Psoas muscle (tissue), 7 donors: ENCODE measurements at regions not wholly inside any gene's neighbourhood (a gene's known extent, or its start where the extent isn't known, plus 50 kb on each side); places are given as distances from the start of the nearest gene placed in this dataset.
"Not testable (repeated sequence)": the region's sequence is repeated elsewhere in the genome, so short reads cannot be mapped to it uniquely, and the experiment has no call there.

Experiments
- ATAC-seq, 4 donors: fragments of 200-7000 bp; cut with Tn5 transposase; one replicate each; pipeline ENCODE4 v1.9.1; 2020; ENCODE audit warnings: moderate library complexity in 3 of 4, mild to moderate bottlenecking in 2 of 4
- DNase-seq, 2 donors: peaks; one replicate each; pipeline ENCODE4 v3.0.0-alpha.2; 2020
- H3K27ac ChIP-seq: fragments of 200-600 bp; one replicate; pipeline ENCODE4 v1.8.0; 2022
- H3K27me3 ChIP-seq, 3 donors: fragments of 200-600 bp in 1 of 3; one replicate each; pipeline versions ENCODE4 v1.6.1 to v1.8.0; 2013 to 2022; ENCODE audit warnings: low read length in 2 of 3, mild to moderate bottlenecking in 2 of 3, moderate library complexity in 1 of 3; ENCODE audit not compliant: insufficient read depth in 3 of 3
- H3K36me3 ChIP-seq, 2 donors: fragments of 200-600 bp in 1 of 2; one replicate each; pipeline versions ENCODE4 v1.6.1 to v1.8.0; 2013 to 2022; ENCODE audit warnings: low read depth in 1 of 2, mild to moderate bottlenecking in 1 of 2, moderate library complexity in 1 of 2; ENCODE audit not compliant: insufficient read depth in 1 of 2
- H3K4me1 ChIP-seq: fragments of 200-600 bp; one replicate; pipeline ENCODE4 v1.8.0; 2022
- H3K4me3 ChIP-seq: fragments of 200-600 bp; one replicate; pipeline ENCODE4 v1.8.0; 2022; ENCODE audit warnings: mild to moderate bottlenecking
- H3K9me3 ChIP-seq: fragments of 200-600 bp; one replicate; pipeline ENCODE4 v1.8.0; 2022
- WGBS, 3 donors: extraction: QIAGEN DNeasy Blood & Tissue Kit; methylation state at CpG; one replicate each; pipeline versions ENCODE4 v1.1.6 to v1.1.7; 2013; 5-methylcytosine and 5-hydroxymethylcytosine counted together
- intact Hi-C, 2 donors: fragments of 100-400 bp; cut with DNase I; formaldehyde crosslinking; loops; one replicate each; pipeline versions ENCODE4 v1.11.0 to v1.14.2; 2022
- TF ChIP-seq, protein P1 (sequence below): fragments of 200-600 bp; IDR thresholded peaks from one replicate; pipeline ENCODE4 v1.8.0; 2022; ENCODE audit warnings: antibody characterized with exemption
- donor health status: healthy with polysubstance abuse.
- donor health status: DM: no; HTN: no; CAD: no; lungs with moderate emphysema.
- donor health status: Bipolar disorder and iron deficiency.
- donor health status: healthy.
- donor health status: DM: yes; HTN: yes; CAD: no.
- donor health status: DM: no; HTN: no; CAD: no.
- donor health status: DM: yes; HTN: yes; CAD: no.

DNA sequence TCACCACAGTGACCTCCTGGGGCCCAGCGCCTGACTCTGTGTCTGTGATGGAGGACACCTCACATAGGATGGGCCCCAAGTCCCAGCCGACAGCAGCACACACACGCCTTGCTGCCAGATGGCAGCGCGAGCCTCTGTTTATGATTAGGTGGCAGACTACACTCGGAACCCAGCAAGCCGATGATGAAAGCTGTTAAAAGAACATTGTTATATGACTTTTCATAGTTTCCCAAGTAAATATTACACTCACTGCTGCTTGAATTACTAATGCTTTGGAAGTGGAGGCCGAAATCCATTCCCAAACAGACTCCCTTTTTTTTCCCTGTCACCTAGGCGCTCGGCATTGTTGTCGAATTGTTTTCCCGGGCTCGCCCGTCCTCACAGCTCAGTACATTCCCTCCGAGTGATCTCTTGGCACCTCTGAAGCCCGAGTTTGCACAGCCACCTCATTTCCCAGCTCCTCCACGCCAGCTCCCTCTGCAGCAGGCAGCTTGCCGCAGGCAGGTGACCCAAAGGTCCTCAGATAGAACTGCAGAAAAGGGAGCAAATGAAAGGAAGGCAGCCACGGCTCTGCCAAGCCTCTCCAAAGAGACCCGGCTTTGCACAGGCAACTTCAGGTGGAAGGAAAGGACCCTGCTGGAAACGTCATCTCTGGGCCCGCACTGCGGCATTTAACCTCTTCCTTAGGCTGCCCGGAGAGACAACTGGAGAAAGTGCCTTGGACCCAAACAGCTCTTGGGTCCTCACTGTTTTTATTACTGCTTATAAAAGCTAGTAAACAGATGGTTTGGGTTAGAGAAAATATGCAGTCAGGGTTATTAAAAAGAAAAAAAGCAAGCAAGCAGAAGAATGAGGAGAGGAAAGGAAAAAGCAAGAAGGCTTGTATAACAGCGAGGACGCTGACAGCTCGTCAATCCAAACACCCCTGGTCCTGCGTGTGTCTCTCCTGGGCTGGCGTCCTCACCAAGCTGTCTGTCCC, 72.2 kb upstream of the SLC25A33 start:
- H3K4me1 ChIP-seq: no peaks in the 10 kb centered on the region
- peak in 2 of 4 donors; percentile 69 to 82 for ATAC-seq
- H3K27me3 ChIP-seq: no peaks in the 10 kb centered on the region
- H3K9me3 ChIP-seq: no peaks in the 10 kb centered on the region
- TF ChIP-seq, protein P1, sequence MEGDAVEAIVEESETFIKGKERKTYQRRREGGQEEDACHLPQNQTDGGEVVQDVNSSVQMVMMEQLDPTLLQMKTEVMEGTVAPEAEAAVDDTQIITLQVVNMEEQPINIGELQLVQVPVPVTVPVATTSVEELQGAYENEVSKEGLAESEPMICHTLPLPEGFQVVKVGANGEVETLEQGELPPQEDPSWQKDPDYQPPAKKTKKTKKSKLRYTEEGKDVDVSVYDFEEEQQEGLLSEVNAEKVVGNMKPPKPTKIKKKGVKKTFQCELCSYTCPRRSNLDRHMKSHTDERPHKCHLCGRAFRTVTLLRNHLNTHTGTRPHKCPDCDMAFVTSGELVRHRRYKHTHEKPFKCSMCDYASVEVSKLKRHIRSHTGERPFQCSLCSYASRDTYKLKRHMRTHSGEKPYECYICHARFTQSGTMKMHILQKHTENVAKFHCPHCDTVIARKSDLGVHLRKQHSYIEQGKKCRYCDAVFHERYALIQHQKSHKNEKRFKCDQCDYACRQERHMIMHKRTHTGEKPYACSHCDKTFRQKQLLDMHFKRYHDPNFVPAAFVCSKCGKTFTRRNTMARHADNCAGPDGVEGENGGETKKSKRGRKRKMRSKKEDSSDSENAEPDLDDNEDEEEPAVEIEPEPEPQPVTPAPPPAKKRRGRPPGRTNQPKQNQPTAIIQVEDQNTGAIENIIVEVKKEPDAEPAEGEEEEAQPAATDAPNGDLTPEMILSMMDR: no peak
- no peak overlapping the region for H3K4me3 ChIP-seq
- peak in 1 of 2 donors; percentile 30 for DNase-seq
- no peaks in the 10 kb centered on the region for H3K36me3 ChIP-seq
- intact Hi-C loops: no loop called here
- H3K27ac ChIP-seq: no peak overlapping the region
- 48 to 50% (median 49%) methylated on average over 29 of the region's 29 CpGs for WGBS, 3 donors

DNA sequence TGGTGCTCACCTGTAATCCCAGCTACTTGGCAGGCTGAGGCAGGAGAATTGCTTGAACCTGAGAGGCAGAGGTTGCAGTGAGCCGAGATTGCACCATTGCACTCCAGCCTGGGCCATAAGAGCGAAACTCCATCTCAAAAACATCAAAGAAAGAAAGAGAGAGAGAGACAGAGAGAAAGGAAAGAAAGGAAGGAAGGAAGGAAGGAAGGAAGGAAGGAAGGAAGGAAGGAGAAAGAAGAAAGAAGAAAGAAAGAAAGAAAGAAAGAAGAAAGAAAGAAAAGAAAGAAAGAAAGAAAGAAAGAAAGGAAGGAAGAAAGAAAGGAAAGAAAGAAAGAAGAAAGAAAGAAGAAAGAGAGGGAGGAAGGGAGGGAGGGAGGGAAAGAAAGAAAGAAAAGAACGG, 69.4 kb upstream of the SLC25A33 start:
- H3K9me3 ChIP-seq, DNase-seq, H3K27ac ChIP-seq, H3K4me3 ChIP-seq, H3K4me1 ChIP-seq, H3K36me3 ChIP-seq, H3K27me3 ChIP-seq, ATAC-seq, intact Hi-C loops: not testable (repeated sequence)
- 89 to 95% (median 91%) methylated on average over 3 of the region's 3 CpGs for WGBS, 3 donors

DNA sequence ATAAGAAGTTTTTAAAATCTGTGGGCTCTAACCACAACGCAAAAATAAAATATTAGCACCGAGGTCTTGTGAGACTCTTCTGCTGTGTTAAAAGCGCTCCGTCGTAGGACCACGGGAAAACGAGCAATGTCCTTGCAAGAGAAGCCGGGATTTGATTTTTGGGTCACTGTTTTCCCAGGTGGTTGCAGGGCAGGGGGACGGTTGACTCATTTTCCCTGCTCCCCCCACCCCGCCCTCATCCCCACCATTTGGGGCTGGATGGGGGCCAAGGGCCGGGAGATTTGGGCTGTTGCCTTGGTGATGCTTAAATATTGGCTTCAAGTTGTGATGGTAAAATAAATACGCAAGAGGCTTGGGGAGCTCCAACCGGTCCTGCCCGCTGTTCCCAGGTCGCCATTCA, 67.6 kb upstream of the SLC25A33 start:
- Histone ChIP-seq H3K36me3 (no peaks in the 10 kb centered on the region), H3K27ac (no peak overlapping the region), H3K4me3 (no peak overlapping the region), H3K4me1 (no peaks in the 10 kb centered on the region), H3K27me3 (peaks cover 0 to 8% (median 4%) of the 10 kb centered on the region in 3 donors), H3K9me3 (no peaks in the 10 kb centered on the region)
- WGBS, 3 donors: 54 to 63% (median 58%) methylated on average over 15 of the region's 15 CpGs
- intact Hi-C loops: no loop called here
- DNase-seq: no peak
- TF ChIP-seq, protein P1: no peak
- no peak for ATAC-seq

DNA sequence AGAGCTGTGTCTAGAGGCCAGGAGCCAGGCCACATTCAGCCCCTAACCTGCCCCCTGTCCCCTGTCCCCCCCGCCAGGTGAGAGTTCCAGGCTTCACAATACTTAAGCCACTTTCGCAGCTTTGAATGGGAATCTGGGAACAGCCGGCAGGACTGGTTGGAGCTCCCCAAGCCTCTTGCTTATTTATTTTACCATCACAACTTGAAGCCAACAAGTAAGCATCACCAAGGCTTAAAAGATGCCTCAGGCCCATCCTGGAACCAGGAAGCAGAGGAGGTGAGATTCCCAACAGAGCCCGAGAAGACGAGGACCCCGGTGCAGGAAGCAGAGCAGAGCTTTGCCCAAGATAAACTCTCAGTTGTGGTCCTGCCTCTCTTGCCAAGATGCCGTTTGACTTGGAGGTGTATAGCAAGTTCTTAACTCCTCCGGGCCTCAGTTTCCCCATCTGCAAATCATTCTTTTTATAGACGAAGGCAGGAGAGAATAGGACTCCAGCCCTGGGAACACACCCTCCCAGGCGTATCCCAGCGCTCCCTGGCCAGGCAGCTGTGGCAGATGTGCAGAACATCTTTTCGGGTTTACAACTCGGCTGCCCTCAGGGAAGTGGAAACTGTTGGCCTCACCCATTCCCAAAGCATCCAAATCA, 66.8 kb upstream of the SLC25A33 start:
- H3K27me3 ChIP-seq: peaks cover 0 to 8% (median 4%) of the 10 kb centered on the region in 3 donors
- no peak overlapping the region for H3K27ac ChIP-seq
- no peaks in the 10 kb centered on the region for H3K9me3 ChIP-seq
- 44 to 53% (median 50%) methylated on average over 13 of the region's 13 CpGs for WGBS, 3 donors
- H3K4me1 ChIP-seq: no peaks in the 10 kb centered on the region
- DNase-seq (no peak), ATAC-seq (no peak)
- intact Hi-C loops: no loop called here
- TF ChIP-seq, protein P1: no peak
- H3K4me3 ChIP-seq: no peak overlapping the region
- no peaks in the 10 kb centered on the region for H3K36me3 ChIP-seq
